Osteoblast (primary cell): ENCODE measurements at regions not wholly inside any gene's neighbourhood (a gene's known extent, or its start where the extent isn't known, plus 50 kb on each side); places are given as distances from the start of the nearest gene placed in this dataset.

Experiments used
- DNase-seq: peaks from one replicate; pipeline ENCODE4 v3.0.0; 2011; ENCODE audit warnings: low spot score, mixed read lengths; ENCODE audit not compliant: insufficient read length; ENCODE audit errors: missing footprints
- H2AFZ ChIP-seq: 2 replicates; pipeline ENCODE4 v1.6.0; 2011; ENCODE audit warnings: mild to moderate bottlenecking, low read length
- H3K27ac ChIP-seq: 2 replicates; pipeline ENCODE4 v1.5.1; 2011; ENCODE audit warnings: mild to moderate bottlenecking, low read depth, low read length, moderate library complexity
- H3K27me3 ChIP-seq: 2 replicates; pipeline ENCODE4 v1.6.0; 2012; ENCODE audit warnings: mild to moderate bottlenecking, control low read depth, inconsistent platforms, low read length, moderate library complexity; ENCODE audit not compliant: insufficient read depth
- H3K36me3 ChIP-seq: 2 replicates; pipeline ENCODE4 v1.5.1; 2011; ENCODE audit warnings: mild to moderate bottlenecking, low read length, control low read depth, moderate library complexity; ENCODE audit not compliant: insufficient read depth
- H3K4me1 ChIP-seq: 2 replicates; pipeline ENCODE4 v1.5.1; 2011; ENCODE audit warnings: mild to moderate bottlenecking, low read length, control low read depth, moderate library complexity; ENCODE audit not compliant: insufficient read depth
- H3K4me2 ChIP-seq: 2 replicates; pipeline ENCODE4 v1.6.0; 2011; ENCODE audit warnings: mild to moderate bottlenecking, low read length; ENCODE audit not compliant: insufficient read depth
- H3K4me3 ChIP-seq: fragments of 200-600 bp; sonication (generic); 3 replicates; pipeline ENCODE4 v1.5.1; 2012; ENCODE audit warnings: mild to moderate bottlenecking, low read length, inconsistent platforms; ENCODE audit not compliant: insufficient read depth
- H3K79me2 ChIP-seq: 2 replicates; pipeline ENCODE4 v1.6.0; 2012; ENCODE audit warnings: mild to moderate bottlenecking, low read length, control low read depth, inconsistent platforms; ENCODE audit not compliant: insufficient read depth
- H3K9me3 ChIP-seq: 2 replicates; pipeline ENCODE4 v1.5.1; 2011; ENCODE audit warnings: low read depth, low read length, control low read depth
- H4K20me1 ChIP-seq: 2 replicates; pipeline ENCODE4 v1.6.0; 2012; ENCODE audit warnings: mild to moderate bottlenecking, low read length, control low read depth; ENCODE audit not compliant: insufficient read depth
- CTCF ChIP-seq: IDR thresholded peaks from 2 replicates; pipeline ENCODE4 v1.5.1; 2011; ENCODE audit warnings: mild to moderate bottlenecking, low read depth, low read length, moderate library complexity; ENCODE audit errors: extremely low read depth

- Histone ChIP-seq H3K4me1 (no peaks in the 10 kb centered on the region), H3K27ac (no peak overlapping the region), H3K9me3 (peaks cover 7% of the 10 kb centered on the region), H3K79me2 (no peaks in the 10 kb centered on the region), H3K36me3 (no peaks in the 10 kb centered on the region), H3K4me3 (no peak overlapping the region), H3K4me2 (no peak overlapping the region), H4K20me1 (no peaks in the 10 kb centered on the region), H3K27me3 (no peaks in the 10 kb centered on the region), H2AFZ (no peak overlapping the region)
- DNase-seq: no peak
- TF ChIP-seq CTCF: no peak
Measured at GRCh38 chr5:4100739-4101138, 505.1 kb downstream of the IRX1 start.

GRCh38 chr5:4101189-4101588 is 505.6 kb downstream of the IRX1 start:
- no peaks in the 10 kb centered on the region for H3K79me2 ChIP-seq
- TF ChIP-seq CTCF: no peak
- no peaks in the 10 kb centered on the region for H3K27me3 ChIP-seq
- no peak overlapping the region for H2AFZ ChIP-seq
- H3K9me3 ChIP-seq: peaks cover 7% of the 10 kb centered on the region
- no peak overlapping the region for H3K4me2 ChIP-seq
- H3K4me3 ChIP-seq: no peak overlapping the region
- no peak for DNase-seq
- no peaks in the 10 kb centered on the region for H3K36me3 ChIP-seq
- no peak overlapping the region for H3K27ac ChIP-seq
- H4K20me1 ChIP-seq: no peaks in the 10 kb centered on the region
- H3K4me1 ChIP-seq: no peaks in the 10 kb centered on the region

GRCh38 chr5:4104831-4105597 is 509.4 kb downstream of the IRX1 start:
- no peaks in the 10 kb centered on the region for H3K27me3 ChIP-seq
- peaks cover 7% of the 10 kb centered on the region for H3K9me3 ChIP-seq
- H3K27ac ChIP-seq: no peak overlapping the region
- no peak overlapping the region for H3K4me3 ChIP-seq
- no peak overlapping the region for H2AFZ ChIP-seq
- H3K4me2 ChIP-seq: no peak overlapping the region
- H3K4me1 ChIP-seq: no peaks in the 10 kb centered on the region
- no peaks in the 10 kb centered on the region for H3K36me3 ChIP-seq
- no peak for TF ChIP-seq CTCF
- H4K20me1 ChIP-seq: no peaks in the 10 kb centered on the region
- no peaks in the 10 kb centered on the region for H3K79me2 ChIP-seq
- DNase-seq: no peak

GRCh38 chr5:4108690-4109089 is 513.1 kb downstream of the IRX1 start:
- no peak for DNase-seq
- H3K27me3 ChIP-seq: no peaks in the 10 kb centered on the region
- H3K27ac ChIP-seq: no peak overlapping the region
- no peaks in the 10 kb centered on the region for H3K79me2 ChIP-seq
- H3K4me2 ChIP-seq: no peak overlapping the region
- TF ChIP-seq CTCF: no peak
- H3K4me3 ChIP-seq: no peak overlapping the region
- no peaks in the 10 kb centered on the region for H3K4me1 ChIP-seq
- H3K36me3 ChIP-seq: no peaks in the 10 kb centered on the region
- no peaks in the 10 kb centered on the region for H4K20me1 ChIP-seq
- peaks cover 2% of the 10 kb centered on the region for H3K9me3 ChIP-seq
- H2AFZ ChIP-seq: no peak overlapping the region
